GM19035 (cell line): ENCODE measurements at regions not wholly inside any gene's neighbourhood (a gene's known extent, or its start where the extent isn't known, plus 50 kb on each side); places are given as distances from the start of the nearest gene placed in this dataset.
A peak's percentile ranks its signal among the peaks of the same experiment; 100 is the strongest.
"Not testable (repeated sequence)": the region's sequence is repeated elsewhere in the genome, so short reads cannot be mapped to it uniquely, and the experiment has no call there.

Experiments
- ATAC-seq: cut with Tn5 transposase; IDR thresholded peaks from one replicate; pipeline ENCODE4 v1.9.1; 2021; ENCODE audit not compliant: unreplicated experiment

DNA sequence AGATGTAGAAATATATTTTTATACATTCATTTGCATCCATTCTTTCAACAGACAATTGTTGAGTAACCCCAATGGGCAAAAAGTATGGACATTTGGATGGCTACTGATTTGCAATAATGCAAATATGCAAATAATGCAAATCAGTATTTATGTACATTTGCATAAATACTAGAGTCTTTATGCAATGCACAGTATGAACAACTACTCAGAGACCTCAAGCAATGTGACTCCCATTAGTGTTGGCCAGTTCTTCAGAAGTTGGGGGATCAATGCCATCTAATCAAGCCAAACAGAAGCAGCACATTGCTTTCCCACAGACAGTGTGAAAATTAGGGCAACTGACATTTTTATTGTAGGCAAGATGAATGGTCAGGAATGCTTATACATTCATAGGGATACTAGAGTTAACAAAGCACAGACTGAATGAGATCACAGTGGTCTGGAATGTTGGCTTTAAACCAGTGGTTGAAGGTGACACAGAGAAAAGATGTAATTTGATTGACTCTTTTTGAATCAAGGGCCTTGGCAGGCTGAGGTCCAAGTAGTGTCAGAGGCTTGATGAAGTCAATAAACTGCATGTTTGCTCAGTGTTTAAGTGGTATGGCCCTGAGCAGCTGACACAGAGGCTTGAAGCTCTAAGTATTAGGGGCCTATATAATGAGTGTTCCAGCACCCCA, 256.6 kb downstream of the CTH start:
- no peak for ATAC-seq

DNA sequence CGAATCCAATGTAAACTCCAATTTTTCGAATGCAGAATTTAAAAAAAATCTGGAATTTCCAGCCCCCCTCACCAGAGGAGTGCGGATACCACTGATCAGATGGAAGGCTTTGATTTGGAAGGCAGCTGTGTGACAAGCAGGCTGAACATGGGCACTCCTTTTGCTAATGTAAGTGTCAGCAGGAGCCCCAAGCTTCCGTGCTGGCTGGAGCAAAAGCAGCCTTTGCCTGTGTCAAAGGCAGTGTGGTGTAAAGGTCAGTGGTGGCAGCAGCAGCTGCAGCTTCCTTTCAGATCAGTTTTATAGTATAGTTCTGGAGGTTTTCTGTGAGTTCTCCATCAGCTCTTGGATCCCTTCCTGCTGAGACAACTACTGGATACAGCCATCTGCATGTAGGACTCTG, 259.9 kb downstream of the CTH start:
- no peak for ATAC-seq

- ATAC-seq: no peak
These were observed 261.4 kb downstream of the CTH start for GRCh38 chr1:70672442-70672888.

GRCh38 chr1:70674941-70675685, 264.0 kb downstream of the CTH start:
- no peak for ATAC-seq

DNA sequence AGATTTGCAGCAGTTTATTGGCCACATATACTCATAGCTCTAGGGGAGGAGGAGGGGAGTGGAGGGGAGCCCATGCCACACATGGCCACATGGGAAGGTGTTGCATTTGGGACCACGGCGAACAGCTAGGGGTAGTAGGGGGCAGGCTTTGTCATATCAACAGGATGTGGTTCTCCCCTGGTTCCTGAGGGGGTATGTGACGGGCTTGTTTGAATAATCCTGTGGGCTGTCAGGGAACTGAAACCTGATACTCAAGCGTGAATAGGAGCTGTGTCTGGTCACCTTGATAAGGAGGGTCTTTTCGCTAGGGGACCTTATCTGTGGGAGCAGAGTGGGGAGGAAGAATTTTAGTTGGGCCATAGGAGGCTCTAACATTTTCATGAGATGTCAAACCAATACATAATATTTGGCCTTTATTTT, 264.7 kb downstream of the CTH start:
- ATAC-seq: no peak

DNA sequence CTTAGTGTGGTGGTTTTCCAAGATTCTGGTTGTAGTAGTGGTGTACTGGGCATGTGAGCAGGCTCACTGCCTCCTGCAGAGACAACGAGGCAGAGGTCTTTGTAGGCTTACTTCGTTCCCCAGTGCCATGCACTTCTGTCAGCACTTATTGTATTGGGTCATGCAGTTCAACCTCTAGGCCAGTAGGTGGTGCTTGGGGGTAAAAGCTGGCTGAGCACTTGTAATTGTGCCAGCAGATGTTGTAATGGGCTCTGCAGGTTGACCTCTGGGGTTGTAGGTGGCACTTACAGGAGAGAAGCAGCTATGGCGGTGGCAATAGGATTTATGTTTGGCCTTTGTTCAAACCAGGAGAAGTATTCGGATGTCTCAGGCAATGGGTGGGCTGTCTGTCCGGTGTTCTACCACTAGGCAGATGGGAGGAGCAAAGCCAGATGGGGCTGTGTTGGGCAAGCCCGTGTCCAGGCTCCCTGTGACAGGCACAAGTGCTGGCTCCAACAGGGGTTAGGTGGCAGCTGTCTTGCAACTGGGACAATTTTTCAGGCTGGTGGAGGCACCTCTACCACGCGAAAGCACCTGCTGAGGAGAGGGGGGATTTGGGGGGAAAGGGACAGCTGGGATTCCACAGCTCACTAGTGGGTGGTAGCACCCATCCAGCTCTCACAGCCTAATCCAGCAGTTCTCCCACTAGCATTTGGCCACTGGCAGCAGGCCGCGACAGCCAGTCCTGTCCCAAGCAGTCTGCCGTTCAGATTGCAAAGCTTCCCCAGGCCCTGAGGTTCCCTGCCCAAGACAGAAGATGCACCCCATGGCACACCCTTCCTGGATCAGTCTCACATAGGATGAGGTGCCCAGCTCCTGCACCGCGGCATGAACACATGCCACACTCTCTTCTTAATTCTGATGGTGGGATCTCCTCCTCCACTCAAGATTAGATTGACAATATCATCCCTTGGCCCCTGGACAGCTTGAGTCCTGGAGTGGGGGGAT, 274.5 kb downstream of the CTH start:
- peak; percentile 99 for ATAC-seq

DNA sequence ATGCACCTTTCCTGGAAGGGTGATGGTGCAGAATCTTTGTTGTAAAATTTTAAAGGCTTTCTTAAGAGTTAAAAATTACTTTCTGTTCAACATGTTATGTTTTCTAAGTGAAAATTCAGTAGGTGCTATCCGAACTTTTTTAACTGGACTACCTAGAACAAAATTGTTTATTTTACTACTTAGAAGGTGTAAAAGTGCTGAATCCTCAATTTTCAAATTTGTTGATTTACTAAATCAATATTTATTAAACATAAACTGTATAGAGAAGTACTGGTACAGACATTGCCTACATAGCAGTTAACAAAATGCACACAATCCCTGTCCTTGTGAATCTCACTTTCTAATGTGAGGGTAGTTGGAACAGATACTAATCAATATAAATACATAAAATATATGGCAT, 277.5 kb downstream of the CTH start:
- ATAC-seq: no peak

- ATAC-seq: no peak
These were observed 295.4 kb downstream of the CTH start for GRCh38 chr1:70706381-70707037.

DNA sequence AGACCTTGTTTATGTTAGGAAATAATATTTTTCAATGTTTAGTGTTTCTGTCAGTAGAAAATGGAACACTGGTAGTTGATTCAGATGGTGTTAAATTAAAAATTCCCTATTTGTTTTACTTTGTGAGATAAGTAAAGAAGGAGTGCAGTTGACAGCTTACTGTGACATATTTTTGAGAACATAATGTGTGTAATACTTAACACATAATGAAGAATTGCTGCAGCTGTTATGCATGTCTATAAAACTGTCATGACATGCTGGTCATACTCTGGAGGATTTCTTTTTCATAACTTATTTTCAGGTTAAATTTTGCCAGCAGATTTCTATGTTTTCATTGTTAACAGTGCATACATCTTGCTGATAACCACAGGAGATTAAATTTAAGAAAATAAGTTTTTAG, 296.1 kb downstream of the CTH start:
- no peak for ATAC-seq

DNA sequence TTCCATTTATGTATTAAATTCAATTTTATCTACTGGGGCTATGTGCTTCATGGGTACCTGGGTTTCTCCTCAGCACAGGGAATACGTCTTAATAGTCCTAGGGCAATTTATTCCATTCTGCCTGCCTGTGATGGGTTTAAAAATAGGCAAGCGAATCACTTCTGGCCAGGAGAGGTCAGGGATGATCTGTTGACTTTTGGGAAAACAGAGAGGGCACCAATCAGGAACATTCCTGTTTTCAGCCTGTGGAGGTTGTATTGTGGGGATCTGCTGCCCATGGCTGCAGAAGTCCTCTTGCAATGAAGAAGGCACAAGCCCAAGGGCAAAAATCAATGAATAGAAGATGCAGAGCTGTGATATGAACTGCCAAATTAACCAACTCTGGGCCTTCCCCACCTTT, 303.1 kb downstream of the CTH start:
- no peak for ATAC-seq

- no peak for ATAC-seq
These were observed 306.1 kb downstream of the CTH start for GRCh38 chr1:70717211-70717610.

GRCh38 chr1:70717656-70718055, 306.6 kb downstream of the CTH start:
- no peak for ATAC-seq

GRCh38 chr1:70718086-70718630, 307.1 kb downstream of the CTH start:
- ATAC-seq: no peak

- ATAC-seq: no peak
These were observed 308.1 kb downstream of the CTH start for GRCh38 chr1:70719154-70719553.

DNA sequence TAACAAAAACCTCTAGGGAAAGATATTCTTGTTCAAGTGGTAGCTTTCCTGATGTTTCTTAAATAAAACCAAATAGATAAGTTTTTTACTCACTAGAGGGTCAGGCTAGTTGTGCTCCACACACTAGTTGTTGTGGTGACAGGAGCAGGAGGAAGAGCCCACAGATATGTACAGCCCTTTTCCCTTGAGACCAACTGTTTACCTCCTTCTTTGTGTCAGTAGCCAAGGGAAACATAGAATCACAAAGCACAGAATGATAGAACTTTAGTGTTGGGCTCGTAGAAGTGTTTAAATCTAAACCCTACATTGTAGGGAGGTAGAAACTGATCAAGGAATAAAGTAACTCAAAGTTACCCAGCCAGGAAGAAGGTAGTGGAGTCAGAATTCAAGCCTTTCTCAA, 309.0 kb downstream of the CTH start:
- no peak for ATAC-seq

- ATAC-seq: no peak
These were observed 309.5 kb downstream of the CTH start for GRCh38 chr1:70720521-70720920.

- no peak for ATAC-seq
These were observed 316.9 kb downstream of the CTH start for GRCh38 chr1:70727886-70728489.

- ATAC-seq: not testable (repeated sequence)
These were observed 311.1 kb downstream of the PTGER3 start for GRCh38 chr1:70736518-70736917.

GRCh38 chr1:70737125-70737524, 310.5 kb downstream of the PTGER3 start:
- ATAC-seq: no peak

- ATAC-seq: no peak
These were observed 309.0 kb downstream of the PTGER3 start for GRCh38 chr1:70738624-70739023.
